Neural cell (in vitro differentiated cells): ENCODE measurements at regions not wholly inside any gene's neighbourhood (a gene's known extent, or its start where the extent isn't known, plus 50 kb on each side); places are given as distances from the start of the nearest gene placed in this dataset.

Experiments used
- EP300 ChIP-seq: fragments of 450-650 bp; conservative IDR thresholded peaks from 2 replicates; pipeline ENCODE4 v1.6.1; 2014; ENCODE audit warnings: antibody characterized with exemption, mild to moderate bottlenecking, moderate library complexity; ENCODE audit not compliant: poor library complexity, severe bottlenecking
- EZH2 ChIP-seq: fragments of 200-600, 300-800 bp; shearing (Covaris generic), sonication (generic); IDR thresholded peaks from 2 replicates; pipeline ENCODE4 v1.6.1; 2014; ENCODE audit warnings: antibody characterized with exemption, low read length, borderline replicate concordance, mild to moderate bottlenecking; ENCODE audit not compliant: insufficient read depth, poor library complexity, severe bottlenecking
- POLR2AphosphoS5 ChIP-seq: IDR thresholded peaks from 2 replicates; pipeline ENCODE4 v1.6.1; 2012
- RAD21 ChIP-seq: fragments of 450-650 bp; conservative IDR thresholded peaks from 2 replicates; pipeline ENCODE4 v1.6.1; 2014; ENCODE audit warnings: antibody characterized with exemption, mild to moderate bottlenecking, moderate library complexity
- TAF1 ChIP-seq: IDR thresholded peaks from 2 replicates; pipeline ENCODE4 v1.6.1; 2012; ENCODE audit warnings: low read depth
- TF ChIP-seq, protein P1 (sequence below): fragments of 450-650 bp; IDR thresholded peaks from 2 replicates; pipeline ENCODE4 v1.5.1; 2014; ENCODE audit warnings: antibody characterized with exemption, mild to moderate bottlenecking, moderate library complexity; ENCODE audit not compliant: poor library complexity, severe bottlenecking
- TF ChIP-seq, protein P2 (sequence below): IDR thresholded peaks from 2 replicates; pipeline ENCODE4 v1.6.1; 2012; ENCODE audit warnings: borderline replicate concordance

DNA sequence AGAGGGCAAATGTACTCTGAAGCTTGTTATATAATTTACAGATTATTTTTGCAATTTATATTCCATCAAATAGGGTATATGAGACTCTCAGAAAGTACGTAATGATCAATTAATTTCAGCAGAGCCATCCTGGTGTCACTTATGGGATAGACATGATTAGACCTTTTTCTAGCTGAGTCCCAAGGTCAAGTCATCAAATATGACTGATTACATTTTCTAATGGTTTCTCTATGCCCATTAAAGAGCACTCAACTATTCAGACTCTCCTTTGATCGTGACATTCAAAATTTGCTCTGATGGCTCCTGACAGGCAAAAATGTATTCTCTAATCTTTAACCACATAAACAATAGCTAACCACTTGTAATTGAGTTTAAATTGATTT lies 469.2 kb downstream of the COG6 start:
- TF ChIP-seq, protein P1, sequence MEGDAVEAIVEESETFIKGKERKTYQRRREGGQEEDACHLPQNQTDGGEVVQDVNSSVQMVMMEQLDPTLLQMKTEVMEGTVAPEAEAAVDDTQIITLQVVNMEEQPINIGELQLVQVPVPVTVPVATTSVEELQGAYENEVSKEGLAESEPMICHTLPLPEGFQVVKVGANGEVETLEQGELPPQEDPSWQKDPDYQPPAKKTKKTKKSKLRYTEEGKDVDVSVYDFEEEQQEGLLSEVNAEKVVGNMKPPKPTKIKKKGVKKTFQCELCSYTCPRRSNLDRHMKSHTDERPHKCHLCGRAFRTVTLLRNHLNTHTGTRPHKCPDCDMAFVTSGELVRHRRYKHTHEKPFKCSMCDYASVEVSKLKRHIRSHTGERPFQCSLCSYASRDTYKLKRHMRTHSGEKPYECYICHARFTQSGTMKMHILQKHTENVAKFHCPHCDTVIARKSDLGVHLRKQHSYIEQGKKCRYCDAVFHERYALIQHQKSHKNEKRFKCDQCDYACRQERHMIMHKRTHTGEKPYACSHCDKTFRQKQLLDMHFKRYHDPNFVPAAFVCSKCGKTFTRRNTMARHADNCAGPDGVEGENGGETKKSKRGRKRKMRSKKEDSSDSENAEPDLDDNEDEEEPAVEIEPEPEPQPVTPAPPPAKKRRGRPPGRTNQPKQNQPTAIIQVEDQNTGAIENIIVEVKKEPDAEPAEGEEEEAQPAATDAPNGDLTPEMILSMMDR = no peak
- peak; percentile 27 for TF ChIP-seq EP300
- TF ChIP-seq RAD21 = no peak
- TF ChIP-seq, protein P2, sequence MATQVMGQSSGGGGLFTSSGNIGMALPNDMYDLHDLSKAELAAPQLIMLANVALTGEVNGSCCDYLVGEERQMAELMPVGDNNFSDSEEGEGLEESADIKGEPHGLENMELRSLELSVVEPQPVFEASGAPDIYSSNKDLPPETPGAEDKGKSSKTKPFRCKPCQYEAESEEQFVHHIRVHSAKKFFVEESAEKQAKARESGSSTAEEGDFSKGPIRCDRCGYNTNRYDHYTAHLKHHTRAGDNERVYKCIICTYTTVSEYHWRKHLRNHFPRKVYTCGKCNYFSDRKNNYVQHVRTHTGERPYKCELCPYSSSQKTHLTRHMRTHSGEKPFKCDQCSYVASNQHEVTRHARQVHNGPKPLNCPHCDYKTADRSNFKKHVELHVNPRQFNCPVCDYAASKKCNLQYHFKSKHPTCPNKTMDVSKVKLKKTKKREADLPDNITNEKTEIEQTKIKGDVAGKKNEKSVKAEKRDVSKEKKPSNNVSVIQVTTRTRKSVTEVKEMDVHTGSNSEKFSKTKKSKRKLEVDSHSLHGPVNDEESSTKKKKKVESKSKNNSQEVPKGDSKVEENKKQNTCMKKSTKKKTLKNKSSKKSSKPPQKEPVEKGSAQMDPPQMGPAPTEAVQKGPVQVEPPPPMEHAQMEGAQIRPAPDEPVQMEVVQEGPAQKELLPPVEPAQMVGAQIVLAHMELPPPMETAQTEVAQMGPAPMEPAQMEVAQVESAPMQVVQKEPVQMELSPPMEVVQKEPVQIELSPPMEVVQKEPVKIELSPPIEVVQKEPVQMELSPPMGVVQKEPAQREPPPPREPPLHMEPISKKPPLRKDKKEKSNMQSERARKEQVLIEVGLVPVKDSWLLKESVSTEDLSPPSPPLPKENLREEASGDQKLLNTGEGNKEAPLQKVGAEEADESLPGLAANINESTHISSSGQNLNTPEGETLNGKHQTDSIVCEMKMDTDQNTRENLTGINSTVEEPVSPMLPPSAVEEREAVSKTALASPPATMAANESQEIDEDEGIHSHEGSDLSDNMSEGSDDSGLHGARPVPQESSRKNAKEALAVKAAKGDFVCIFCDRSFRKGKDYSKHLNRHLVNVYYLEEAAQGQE = no peak
- no peak for TF ChIP-seq EZH2
- no peak for TF ChIP-seq TAF1
- peak; percentile 51 for TF ChIP-seq POLR2AphosphoS5
